AG09309 (cell line): ENCODE measurements at regions not wholly inside any gene's neighbourhood (a gene's known extent, or its start where the extent isn't known, plus 50 kb on each side); places are given as distances from the start of the nearest gene placed in this dataset.
A peak's percentile ranks its signal among the peaks of the same experiment; 100 is the strongest.

Experiments used
- DNase-seq: peaks from one replicate; pipeline ENCODE4 v3.0.0-alpha.2; 2010; ENCODE audit warnings: low read depth
- H3K4me3 ChIP-seq: 2 replicates; pipeline ENCODE4 v1.5.1; 2011; ENCODE audit warnings: mild to moderate bottlenecking, low read depth, low read length, moderate library complexity; ENCODE audit not compliant: control insufficient read depth
- TF ChIP-seq, protein P1 (sequence below): IDR thresholded peaks from 2 replicates; pipeline ENCODE4 v1.5.1; 2011; ENCODE audit warnings: mild to moderate bottlenecking, low read depth, low read length, inconsistent platforms; ENCODE audit not compliant: insufficient read depth, control insufficient read depth; ENCODE audit errors: missing control alignments

DNA sequence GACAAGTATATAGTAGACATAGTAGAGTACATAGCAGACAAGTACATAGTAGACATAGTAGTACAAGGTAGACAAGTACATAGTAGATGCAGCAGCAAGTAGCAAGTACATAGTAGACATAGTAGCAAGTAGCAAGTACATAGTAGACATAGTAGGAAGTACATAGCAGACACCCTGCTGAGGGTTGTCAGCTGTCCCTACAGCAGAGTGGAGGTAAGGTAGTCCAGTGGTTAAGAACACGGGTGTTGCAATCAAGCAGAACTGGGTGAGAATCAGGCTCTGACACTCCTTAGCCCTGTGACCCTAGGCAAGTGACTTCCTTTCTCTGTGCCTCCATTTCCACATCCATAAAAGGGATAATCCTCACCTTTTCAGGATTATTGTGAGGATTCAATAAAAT, 94.7 kb downstream of the NOG start:
- no peak for DNase-seq
- no peak overlapping the region for H3K4me3 ChIP-seq
- TF ChIP-seq, protein P1, sequence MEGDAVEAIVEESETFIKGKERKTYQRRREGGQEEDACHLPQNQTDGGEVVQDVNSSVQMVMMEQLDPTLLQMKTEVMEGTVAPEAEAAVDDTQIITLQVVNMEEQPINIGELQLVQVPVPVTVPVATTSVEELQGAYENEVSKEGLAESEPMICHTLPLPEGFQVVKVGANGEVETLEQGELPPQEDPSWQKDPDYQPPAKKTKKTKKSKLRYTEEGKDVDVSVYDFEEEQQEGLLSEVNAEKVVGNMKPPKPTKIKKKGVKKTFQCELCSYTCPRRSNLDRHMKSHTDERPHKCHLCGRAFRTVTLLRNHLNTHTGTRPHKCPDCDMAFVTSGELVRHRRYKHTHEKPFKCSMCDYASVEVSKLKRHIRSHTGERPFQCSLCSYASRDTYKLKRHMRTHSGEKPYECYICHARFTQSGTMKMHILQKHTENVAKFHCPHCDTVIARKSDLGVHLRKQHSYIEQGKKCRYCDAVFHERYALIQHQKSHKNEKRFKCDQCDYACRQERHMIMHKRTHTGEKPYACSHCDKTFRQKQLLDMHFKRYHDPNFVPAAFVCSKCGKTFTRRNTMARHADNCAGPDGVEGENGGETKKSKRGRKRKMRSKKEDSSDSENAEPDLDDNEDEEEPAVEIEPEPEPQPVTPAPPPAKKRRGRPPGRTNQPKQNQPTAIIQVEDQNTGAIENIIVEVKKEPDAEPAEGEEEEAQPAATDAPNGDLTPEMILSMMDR, result no peak

DNA sequence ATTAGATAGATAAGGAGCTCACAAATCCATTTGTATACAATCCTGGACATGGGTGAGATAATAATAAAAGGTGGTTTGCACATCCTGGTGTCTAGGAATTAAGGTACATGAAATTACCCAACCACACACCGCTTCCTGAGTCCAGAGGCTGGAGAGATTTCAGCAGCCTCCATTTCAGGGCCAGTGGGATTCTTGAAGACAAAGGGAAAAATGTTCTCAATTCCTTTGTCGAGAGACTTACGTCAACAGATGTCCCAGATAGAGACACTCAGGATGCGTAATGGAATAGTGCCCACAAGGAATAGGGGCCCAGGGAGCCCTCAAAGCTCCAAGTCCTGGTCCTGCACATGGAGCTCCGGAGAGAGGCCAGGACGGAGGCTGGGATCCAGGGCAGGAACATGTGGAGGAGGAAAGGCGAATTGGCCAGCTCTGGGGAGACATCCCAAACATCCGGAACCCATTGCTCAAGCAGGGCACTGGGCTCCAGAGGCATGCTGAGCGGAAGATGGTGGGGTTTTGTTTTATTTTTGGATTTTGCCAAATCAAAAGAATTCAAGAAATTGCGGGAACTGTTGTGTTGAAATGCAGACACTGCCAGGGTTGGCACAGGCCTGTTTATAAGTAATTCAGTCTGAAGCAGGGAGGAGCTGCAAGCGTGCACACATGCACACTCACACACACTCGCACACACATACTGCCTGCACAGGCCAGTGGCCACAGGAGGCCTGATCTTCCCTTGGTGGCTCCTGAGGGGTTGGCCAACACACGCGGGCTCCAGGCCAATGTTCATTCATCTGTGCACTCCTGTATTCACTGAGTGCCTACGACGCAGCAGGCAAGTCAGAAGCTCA, 97.2 kb downstream of the NOG start:
- TF ChIP-seq, protein P1, result no peak
- DNase-seq, result no peak
- no peak overlapping the region for H3K4me3 ChIP-seq

DNA sequence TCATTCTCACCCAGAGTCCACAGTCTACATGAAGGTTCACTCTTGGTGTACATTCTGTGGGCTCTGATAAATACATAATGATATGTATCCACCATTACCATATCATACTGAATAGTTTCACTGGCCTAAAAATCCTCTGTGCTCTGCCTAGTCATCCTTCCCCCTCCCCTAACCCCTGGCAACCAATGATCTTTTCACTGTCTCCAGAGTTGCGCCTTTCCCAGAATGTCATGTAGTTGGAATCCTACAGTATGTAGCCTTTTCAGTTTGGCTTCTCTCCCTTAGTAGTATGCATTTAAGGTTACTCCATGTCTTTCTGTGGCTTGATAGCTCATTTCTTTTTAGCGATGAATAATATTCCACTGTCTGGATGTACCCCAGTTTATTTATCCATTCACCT, 101.3 kb downstream of the NOG start:
- TF ChIP-seq, protein P1, result no peak
- no peak for DNase-seq
- no peak overlapping the region for H3K4me3 ChIP-seq

DNA sequence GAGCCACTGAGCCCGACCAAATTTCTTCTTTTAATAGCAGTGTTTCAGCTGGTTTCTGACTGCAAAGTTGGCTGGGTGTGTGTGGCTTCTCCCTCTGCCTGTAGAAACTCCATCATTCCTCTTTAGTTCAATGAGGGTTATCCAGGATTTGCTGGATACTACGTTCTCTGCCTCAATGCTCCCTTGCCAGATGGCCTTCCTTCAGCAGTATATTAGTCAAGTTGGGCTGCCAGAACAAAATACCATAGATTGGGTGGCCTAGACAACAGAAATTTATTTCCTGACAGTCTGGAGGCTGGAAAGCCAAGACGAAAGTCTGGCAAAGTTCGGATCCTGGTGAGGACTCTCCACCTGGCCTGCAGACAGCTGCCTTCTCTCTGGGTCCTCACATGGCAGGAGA, 103.7 kb downstream of the NOG start:
- H3K4me3 ChIP-seq, result no peak overlapping the region
- TF ChIP-seq, protein P1, result no peak
- no peak for DNase-seq

DNA sequence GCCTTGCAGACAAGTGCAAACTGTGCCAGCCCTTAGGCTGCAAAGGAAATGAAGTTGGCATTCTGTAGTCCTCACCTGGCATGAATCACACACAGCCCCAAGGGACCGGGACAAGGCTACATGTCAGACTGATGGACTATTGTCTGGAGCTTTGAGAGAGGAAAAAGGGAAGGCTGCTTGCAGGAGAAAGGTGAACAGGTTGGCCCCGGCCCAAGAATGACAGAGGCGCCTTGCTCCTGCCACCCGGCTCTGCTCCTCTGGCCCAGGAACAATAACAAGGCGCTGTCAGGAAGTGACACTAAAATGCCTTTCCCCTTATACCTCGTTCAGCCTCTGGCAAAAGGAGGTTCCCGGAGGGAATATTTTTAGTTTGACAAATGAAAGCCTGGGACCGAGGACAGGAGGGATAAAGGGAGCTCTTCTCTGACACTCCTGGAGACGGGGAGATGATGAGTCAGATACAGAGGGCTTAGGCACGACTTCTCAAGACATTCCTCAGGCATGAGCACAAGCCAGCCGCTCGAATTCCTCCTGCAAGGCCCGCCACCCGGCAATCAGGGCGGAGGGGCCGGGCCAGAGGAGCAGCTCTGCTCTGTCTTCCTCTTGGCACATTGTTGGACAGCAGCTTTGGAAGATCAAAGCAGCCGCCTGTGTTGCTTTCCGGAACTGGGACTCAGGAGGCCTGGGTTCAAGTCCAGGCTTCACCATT, 105.8 kb downstream of the NOG start:
- H3K4me3 ChIP-seq, result no peak overlapping the region
- TF ChIP-seq, protein P1, result no peak
- DNase-seq, result peak; percentile 85

GRCh38 chr17:56700919-56701420, 107.5 kb downstream of the NOG start:
- H3K4me3 ChIP-seq, result no peak overlapping the region
- TF ChIP-seq, protein P1, result no peak

More at GRCh38 chr17:56700919-56701420, 107.5 kb downstream of the NOG start:
- no peak for DNase-seq
